Uterus (tissue), 3 donors: ENCODE measurements at regions not wholly inside any gene's neighbourhood (a gene's known extent, or its start where the extent isn't known, plus 50 kb on each side); places are given as distances from the start of the nearest gene placed in this dataset.

Experiments used
- DNase-seq, 2 donors: peaks; one replicate each; pipeline ENCODE4 v3.0.0-alpha.2; 2019 to 2020
- H3K27ac ChIP-seq, 2 donors: fragments of 200-600 bp; sonication (generic); 1 replicate in 1 of 2; 2 replicates in 1 of 2; pipeline ENCODE4 v1.5.1; 2016 to 2018
- H3K27me3 ChIP-seq, 2 donors: fragments of 200-600 bp; sonication (generic); one replicate each; pipeline ENCODE4 v1.5.1; 2018 to 2019; ENCODE audit warnings: control low read depth in 1 of 2
- H3K36me3 ChIP-seq, 2 donors: fragments of 200-600 bp; sonication (generic); one replicate each; pipeline ENCODE4 v1.5.1; 2019; ENCODE audit warnings: control low read depth in 1 of 2
- H3K4me1 ChIP-seq, 2 donors: fragments of 200-600 bp; sonication (generic); one replicate each; pipeline ENCODE4 v1.5.1; 2018 to 2019; ENCODE audit warnings: control low read depth in 1 of 2
- H3K4me3 ChIP-seq, 2 donors: fragments of 200-600 bp; sonication (generic); 1 replicate in 1 of 2; 2 replicates in 1 of 2; pipeline ENCODE4 v1.5.1; 2018 to 2019; ENCODE audit warnings: mild to moderate bottlenecking in 1 of 2
- H3K9me3 ChIP-seq, 2 donors: fragments of 200-600 bp; sonication (generic); one replicate each; pipeline ENCODE4 v1.5.1; 2019; ENCODE audit warnings: control low read depth in 1 of 2
- POLR2A ChIP-seq, 2 donors: fragments of 450-650 bp; IDR thresholded peaks; one replicate each; pipeline ENCODE4 v1.6.1; 2016; ENCODE audit warnings: antibody characterized with exemption in 2 of 2, mild to moderate bottlenecking in 1 of 2, moderate library complexity in 1 of 2
- intact Hi-C: fragments of 100-400 bp; cut with DNase I; formaldehyde crosslinking; loops from one replicate; pipeline ENCODE4 v1.15.1; 2023; ENCODE audit warnings: low total_unique reads
- TF ChIP-seq, protein P1 (sequence below), 4 experiments: fragments of 200-600 bp in 2 of 4; fragments of 450-650 bp in 2 of 4; sonication (generic) in 2 of 4; IDR thresholded peaks; one replicate each; pipeline ENCODE4 v1.5.1; 2016 to 2019; ENCODE audit warnings: antibody characterized with exemption in 4 of 4, mild to moderate bottlenecking in 2 of 4, moderate library complexity in 1 of 4
- donor health status: DM: yes; HTN: yes; CAD: no.

DNA sequence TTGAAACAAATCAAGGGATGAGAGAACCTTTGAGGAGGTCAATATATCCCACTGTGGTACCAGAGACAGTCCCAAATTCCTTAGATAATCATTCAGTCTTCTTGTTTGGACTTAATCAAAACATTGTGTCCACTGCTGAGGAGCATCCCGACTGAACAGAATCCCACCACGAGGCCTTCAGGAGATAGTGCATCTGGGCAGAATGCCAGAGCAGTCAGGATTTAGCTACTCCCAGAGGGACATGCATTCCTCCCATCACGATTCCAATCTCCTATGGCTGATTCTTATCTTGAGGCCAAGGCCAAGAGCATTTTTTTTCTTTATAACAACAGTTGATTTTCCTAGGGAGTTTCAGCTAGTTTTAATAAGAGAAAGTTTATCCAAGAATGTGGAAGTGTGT, 87.4 kb upstream of the COX10 start:
- DNase-seq, result no peak
- Histone ChIP-seq H3K9me3 (no peaks in the 10 kb centered on the region), H3K4me1 (no peaks in the 10 kb centered on the region), H3K27ac (no peak overlapping the region), H3K4me3 (no peak overlapping the region), H3K36me3 (no peaks in the 10 kb centered on the region), H3K27me3 (no peaks in the 10 kb centered on the region)
- no peak for TF ChIP-seq POLR2A (IDR thresholded peaks at IDR 0.05)
- TF ChIP-seq, protein P1, sequence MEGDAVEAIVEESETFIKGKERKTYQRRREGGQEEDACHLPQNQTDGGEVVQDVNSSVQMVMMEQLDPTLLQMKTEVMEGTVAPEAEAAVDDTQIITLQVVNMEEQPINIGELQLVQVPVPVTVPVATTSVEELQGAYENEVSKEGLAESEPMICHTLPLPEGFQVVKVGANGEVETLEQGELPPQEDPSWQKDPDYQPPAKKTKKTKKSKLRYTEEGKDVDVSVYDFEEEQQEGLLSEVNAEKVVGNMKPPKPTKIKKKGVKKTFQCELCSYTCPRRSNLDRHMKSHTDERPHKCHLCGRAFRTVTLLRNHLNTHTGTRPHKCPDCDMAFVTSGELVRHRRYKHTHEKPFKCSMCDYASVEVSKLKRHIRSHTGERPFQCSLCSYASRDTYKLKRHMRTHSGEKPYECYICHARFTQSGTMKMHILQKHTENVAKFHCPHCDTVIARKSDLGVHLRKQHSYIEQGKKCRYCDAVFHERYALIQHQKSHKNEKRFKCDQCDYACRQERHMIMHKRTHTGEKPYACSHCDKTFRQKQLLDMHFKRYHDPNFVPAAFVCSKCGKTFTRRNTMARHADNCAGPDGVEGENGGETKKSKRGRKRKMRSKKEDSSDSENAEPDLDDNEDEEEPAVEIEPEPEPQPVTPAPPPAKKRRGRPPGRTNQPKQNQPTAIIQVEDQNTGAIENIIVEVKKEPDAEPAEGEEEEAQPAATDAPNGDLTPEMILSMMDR (IDR thresholded peaks at IDR 0.05), result no peak
- intact Hi-C loops, result no loop called here

DNA sequence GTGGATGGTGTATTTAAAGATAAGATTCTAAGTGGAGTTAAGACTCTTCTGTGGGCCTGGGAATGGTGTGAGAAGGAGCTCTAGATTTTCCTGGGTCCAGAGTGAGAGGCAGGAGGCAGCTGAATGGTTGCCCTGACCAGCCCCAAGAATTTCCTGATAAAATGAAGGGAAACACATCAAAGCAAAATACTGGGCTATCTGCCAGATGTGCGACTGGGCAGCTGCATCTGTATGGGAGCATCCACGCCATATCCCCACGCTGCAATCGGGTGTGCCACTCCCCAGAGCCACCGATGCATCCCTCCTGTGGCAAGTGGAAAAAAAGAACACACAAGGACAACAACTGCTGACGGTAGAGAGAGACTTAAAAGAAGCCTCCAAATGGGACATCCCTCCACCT, 84.3 kb upstream of the COX10 start:
- intact Hi-C loops, result no loop called here
- Histone ChIP-seq H3K27me3 (no peaks in the 10 kb centered on the region), H3K4me1 (no peaks in the 10 kb centered on the region), H3K27ac (no peak overlapping the region), H3K4me3 (no peak overlapping the region), H3K9me3 (no peaks in the 10 kb centered on the region), H3K36me3 (no peaks in the 10 kb centered on the region)
- no peak for DNase-seq
- TF ChIP-seq POLR2A (IDR thresholded peaks at IDR 0.05), result no peak
- TF ChIP-seq, protein P1 (IDR thresholded peaks at IDR 0.05), result no peak

GRCh38 chr17:13986855-13987254, 82.4 kb upstream of the COX10 start:
- intact Hi-C loops, result no loop called here
- TF ChIP-seq, protein P1 (IDR thresholded peaks at IDR 0.05), result no peak
- TF ChIP-seq POLR2A (IDR thresholded peaks at IDR 0.05), result no peak
- DNase-seq, result no peak

GRCh38 chr17:13989138-13989537, 80.2 kb upstream of the COX10 start:
- no peaks in the 10 kb centered on the region for H3K4me1 ChIP-seq
- intact Hi-C loops, result no loop called here
- DNase-seq, result no peak
- TF ChIP-seq, protein P1 (IDR thresholded peaks at IDR 0.05), result no peak
- no peak for TF ChIP-seq POLR2A (IDR thresholded peaks at IDR 0.05)
- H3K36me3 ChIP-seq, result no peaks in the 10 kb centered on the region
- H3K27ac ChIP-seq, result no peak overlapping the region
- H3K27me3 ChIP-seq, result no peaks in the 10 kb centered on the region
- no peaks in the 10 kb centered on the region for H3K9me3 ChIP-seq
- no peak overlapping the region for H3K4me3 ChIP-seq

More at GRCh38 chr17:13986855-13987254, 82.4 kb upstream of the COX10 start:
- H3K27ac ChIP-seq, result no peak overlapping the region
- H3K9me3 ChIP-seq, result no peaks in the 10 kb centered on the region
- H3K27me3 ChIP-seq, result no peaks in the 10 kb centered on the region
- H3K36me3 ChIP-seq, result no peaks in the 10 kb centered on the region
- H3K4me1 ChIP-seq, result no peaks in the 10 kb centered on the region
- H3K4me3 ChIP-seq, result no peak overlapping the region

GRCh38 chr17:13993106-13993505, 76.2 kb upstream of the COX10 start:
- intact Hi-C loops, result no loop called here
- no peak for TF ChIP-seq POLR2A (IDR thresholded peaks at IDR 0.05)
- TF ChIP-seq, protein P1 (IDR thresholded peaks at IDR 0.05), result no peak

More at GRCh38 chr17:13993106-13993505, 76.2 kb upstream of the COX10 start:
- H3K9me3 ChIP-seq, result no peaks in the 10 kb centered on the region
- no peak overlapping the region for H3K4me3 ChIP-seq
- no peaks in the 10 kb centered on the region for H3K36me3 ChIP-seq
- no peak for DNase-seq
- no peak overlapping the region for H3K27ac ChIP-seq
- H3K4me1 ChIP-seq, result no peaks in the 10 kb centered on the region
- no peaks in the 10 kb centered on the region for H3K27me3 ChIP-seq
